Activated CD4-positive, alpha-beta T cell treated with anti-CD3 and anti-CD28 coated beads, Interleukin-2, amount 50 U/mL, for 24 hours (primary cell): ENCODE measurements at regions not wholly inside any gene's neighbourhood (a gene's known extent, or its start where the extent isn't known, plus 50 kb on each side); places are given as distances from the start of the nearest gene placed in this dataset.
"Not testable (repeated sequence)": the region's sequence is repeated elsewhere in the genome, so short reads cannot be mapped to it uniquely, and the experiment has no call there.

Source experiments
- DNase-seq, 2 donors: peaks; one replicate each; pipeline ENCODE4 v3.0.0-alpha.2; 2020; ENCODE audit warnings: low read depth in 1 of 2, low spot score in 1 of 2

DNA sequence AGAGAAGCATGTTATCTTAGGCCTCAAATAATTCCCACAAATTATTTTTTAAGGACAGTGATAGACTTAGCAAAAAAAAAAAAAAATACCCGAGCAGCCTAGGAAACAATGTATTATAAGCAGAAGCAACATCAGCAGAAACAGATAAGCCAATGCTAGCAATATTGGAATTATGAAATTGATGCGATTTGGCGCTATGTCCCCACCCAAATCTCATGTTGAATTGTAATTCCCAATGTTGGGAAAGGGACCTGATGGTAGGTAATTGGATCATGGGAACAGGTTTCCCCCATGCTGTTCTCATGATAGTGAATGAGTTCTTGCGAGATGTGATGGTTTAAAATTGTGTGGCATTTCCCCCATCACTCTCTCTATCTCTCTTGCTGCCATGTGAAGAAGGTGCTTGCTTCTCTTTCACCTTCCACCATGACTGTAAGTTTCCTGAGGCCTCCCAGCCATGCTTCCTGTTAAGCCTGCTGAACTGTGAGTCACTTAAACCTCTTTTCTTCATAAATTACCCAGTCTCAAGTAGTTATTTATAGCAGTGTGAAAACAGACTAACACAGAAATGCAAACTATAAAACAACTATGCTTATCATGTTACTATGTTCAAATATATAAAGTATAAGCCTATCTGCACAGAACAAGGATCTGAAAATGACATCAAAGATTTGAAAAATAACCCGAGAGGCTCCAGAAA, 75.6 kb upstream of the HIVEP3 start:
- no peak for DNase-seq

DNA sequence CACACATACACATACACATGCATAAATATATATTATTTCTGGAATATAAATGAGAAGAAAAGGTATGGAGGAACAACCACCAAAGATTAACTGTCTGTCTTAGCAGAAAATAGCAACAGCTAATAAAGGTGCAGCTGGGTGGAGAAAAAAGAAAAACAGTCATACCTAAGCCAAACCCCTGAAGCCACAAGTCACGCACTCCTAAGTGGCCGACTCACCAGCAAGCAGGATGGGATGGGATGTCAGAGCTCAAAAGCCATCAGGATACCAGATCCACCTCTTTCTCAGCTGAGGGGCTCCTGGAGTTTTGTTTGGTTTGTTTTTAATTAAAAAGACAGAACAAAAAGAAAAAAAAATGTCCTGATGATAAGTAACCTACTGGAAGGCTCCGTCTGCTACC, 64.7 kb upstream of the HIVEP3 start:
- DNase-seq = no peak

DNA sequence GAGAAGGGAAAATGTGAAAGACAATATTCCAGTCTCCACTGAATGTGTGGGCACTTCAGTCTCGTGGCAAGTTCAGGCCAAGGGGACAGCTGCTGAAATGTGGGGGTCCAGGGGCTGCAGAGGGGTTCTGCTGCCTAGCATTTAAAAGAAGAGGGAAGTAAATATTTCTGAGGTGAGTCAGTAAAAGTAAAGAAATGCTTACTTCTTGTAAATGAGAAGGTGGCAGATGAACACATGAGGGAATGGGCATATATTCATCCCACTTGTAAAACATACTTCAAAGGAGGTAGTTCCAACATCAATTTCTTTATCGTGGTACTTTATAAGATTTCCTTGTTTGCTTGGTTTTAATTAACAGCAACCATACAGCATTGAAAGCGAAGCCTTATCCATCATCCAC, 63.1 kb upstream of the HIVEP3 start:
- DNase-seq = no peak

DNA sequence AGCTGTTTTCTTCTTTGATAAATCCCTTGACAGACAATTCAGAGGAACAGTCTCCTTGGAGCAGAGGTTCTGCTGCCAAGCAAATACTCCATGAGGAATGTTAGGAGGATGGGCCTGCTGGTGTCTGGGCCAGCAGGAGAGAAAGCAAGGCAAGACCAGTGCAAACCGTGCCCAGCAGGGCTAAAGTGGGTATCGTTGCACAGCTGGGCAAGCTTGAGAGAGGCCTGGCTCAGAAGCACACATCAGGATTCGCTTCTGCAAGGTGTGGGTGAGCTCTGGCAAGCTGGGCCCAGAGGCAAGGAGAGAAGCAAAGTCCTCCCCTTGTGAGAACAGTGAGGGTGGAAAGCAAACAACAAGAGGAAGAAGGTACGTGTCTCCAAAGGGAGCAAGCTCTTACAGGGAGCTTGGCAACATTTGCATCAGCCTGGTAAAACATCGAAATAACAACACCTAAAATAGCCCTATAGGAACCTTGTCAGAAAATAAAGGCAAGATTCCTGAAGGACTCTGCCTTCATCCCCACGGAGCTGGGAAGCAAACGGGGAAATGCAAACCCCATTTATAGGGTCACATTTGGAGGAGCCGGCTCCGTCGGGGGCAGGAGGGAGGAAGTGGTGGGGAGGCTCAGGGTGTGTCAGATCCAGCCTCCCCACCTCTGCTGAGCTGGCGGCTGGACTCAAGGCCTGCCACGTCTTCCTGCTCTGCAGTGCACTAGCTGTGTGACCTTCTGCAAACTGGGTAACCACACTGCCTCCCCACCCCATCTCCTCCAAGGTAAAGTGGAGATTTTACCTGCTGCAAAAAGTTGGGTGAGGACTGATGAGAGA, 62.3 kb upstream of the HIVEP3 start:
- DNase-seq = no peak

DNA sequence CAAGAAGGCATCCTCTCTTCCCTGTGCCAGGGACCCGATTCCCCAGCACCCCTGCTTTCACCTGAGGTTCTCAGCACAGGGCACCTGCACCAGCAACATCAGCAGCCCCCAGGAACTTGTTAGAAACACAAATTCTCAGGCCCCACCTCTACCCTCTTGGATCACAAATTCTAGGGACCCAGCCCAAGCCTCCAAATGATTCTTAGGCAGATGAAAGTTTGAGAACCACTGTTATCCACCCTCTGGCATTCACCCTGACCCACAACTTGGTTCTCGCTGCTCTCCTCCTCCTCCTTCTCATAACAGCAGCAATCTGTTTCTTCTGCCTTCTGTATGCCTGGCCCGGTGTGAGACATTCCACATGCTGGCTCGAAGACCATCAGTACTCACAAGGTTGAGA, 60.3 kb upstream of the HIVEP3 start:
- no peak for DNase-seq

DNA sequence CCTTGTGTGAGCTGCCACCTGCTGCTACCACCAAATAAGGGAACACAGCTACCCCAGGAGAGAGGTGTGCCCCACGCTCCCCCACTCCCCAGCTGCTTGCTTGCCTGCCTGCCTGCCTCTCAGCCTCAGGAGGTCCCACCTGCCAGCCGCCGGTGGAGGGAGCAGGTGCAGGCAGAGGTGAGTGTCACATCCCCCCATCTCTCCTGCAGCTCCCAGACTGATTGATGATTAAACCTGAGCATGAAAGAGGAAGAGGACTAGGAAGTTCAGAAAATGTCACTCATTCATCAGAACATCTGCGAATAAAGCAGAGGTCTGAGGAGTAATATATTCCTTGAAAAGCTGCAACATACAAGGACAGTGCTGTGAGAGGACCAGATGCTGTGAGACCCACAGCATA, 58.6 kb upstream of the HIVEP3 start:
- no peak for DNase-seq

DNA sequence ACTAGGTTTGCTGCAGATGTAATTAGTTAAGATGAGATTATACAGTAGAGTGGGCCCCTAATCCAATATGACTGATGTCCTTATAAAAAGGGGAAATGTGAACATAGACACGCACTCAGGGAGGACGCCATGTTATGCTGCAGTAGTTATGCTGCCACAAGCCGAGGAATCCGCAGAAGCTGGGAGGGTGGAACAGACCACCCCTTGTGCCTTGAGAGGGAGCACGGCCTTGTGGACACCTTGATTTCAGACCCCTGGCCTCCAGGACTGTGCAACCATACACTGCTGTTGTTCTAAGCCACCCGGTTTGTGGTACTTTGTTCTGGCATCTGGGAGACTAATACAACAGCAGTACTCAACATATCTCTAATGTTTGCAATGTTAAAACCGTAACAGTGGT, 57.9 kb upstream of the HIVEP3 start:
- no peak for DNase-seq

DNA sequence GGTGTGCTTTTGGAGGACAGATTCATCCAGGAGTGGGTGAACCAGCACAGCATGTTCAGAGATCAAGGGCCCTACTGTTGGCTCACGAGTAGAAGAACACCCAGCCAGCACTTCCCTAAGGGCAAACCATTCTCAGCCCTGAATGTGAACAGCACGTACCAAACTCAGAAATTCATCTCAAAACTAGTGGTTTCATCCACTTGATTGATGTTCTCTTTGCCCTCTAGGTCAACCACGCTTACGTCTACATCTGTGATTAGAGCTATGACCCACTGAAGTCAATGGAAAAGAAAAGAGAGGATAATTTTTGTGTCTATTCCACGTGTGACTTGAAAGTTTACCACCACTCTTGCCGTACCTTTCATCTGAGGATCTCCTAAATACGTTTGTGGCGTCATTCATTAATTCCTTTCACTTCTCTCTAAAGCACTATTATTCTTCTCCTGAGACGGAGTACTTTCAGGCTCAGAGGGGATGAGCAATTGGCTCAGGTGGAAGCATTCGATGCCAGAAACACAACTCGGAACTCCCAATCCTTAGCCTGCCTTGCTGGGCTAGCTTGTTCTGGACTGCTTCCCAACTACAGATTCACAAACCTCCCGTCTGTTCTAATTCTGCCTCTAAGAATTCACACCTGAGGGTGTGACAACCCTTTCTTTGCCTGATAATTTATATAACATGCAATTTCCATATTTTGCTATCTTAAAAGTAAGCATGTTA, 57.3 kb upstream of the HIVEP3 start:
- no peak for DNase-seq

DNA sequence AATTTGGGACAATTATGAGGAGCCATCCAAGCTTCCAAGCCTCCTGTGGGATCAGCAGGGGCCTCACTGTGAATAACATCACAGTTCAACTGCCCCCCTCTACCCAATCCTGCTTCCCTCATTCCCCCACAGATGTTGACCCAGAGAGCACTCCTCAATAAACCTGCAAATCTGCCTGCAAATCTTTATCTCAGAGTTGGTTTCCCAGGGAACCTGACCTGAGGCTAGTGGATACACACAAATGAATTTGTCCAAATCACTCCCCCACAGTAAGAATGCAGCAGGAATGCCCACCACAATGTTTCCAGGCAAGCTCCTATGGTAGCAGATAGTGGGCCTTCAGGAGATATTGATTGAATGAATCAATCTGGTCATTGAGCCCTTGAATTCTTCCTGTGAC, 56.4 kb upstream of the HIVEP3 start:
- no peak for DNase-seq

DNA sequence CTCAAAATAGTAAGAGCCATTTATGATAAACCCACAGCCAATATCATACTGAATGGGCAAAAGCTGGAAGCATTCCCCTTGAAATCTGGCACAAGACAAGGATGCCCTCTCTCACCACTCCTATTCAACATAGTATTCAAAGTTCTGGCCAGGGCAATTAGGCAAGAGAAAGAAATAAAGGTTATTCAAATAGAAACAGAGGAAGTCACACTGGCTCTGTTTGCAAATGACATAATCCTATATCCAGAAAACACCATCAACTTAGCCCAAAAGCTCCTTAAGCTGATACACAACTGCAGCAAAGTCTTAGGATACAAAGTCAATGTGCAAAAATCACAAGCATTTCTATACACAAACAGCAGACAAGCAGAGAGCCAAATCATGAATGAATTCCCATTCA, 49.8 kb upstream of the HIVEP3 start:
- not testable (repeated sequence) for DNase-seq
